T-helper 2 cell treated with Interferon-gamma antibody and Interleukin-4, amounts not matched to agents 100 ng/mL and 5 ng/mL, for 36 hours (primary cell): ENCODE measurements at regions not wholly inside any gene's neighbourhood (a gene's known extent, or its start where the extent isn't known, plus 50 kb on each side); places are given as distances from the start of the nearest gene placed in this dataset.
"Not testable (repeated sequence)": the region's sequence is repeated elsewhere in the genome, so short reads cannot be mapped to it uniquely, and the experiment has no call there.

ENCODE experiments used
- intact Hi-C: fragments of 100-400 bp; cut with micrococcal nuclease; formaldehyde crosslinking; loops from one replicate; pipeline ENCODE4 v1.15.1; 2023

GRCh38 chr6:66526061-66526460, 819.0 kb upstream of the EYS start:
- intact Hi-C loops: no loop called here

GRCh38 chr6:66522864-66523263, 815.8 kb upstream of the EYS start:
- intact Hi-C loops: no loop called here

DNA sequence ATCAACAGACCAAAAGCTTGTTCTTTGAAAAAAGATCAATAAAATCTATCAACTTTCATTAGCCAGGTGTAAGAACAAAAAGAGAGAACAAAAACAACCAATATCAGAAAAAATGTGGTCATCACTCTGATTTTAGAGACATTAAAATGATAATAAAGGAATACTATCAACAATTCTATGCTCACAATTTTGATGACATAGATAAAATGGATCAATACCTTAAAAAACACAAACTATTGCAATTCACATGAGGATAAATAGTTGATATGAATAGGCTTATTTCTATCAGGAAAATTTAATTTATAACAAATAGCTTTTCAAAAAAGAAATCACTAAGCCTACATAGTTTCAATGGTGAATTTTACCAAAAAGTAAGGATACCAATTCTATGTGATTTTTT, 809.4 kb upstream of the EYS start:
- intact Hi-C loops: no loop called here

DNA sequence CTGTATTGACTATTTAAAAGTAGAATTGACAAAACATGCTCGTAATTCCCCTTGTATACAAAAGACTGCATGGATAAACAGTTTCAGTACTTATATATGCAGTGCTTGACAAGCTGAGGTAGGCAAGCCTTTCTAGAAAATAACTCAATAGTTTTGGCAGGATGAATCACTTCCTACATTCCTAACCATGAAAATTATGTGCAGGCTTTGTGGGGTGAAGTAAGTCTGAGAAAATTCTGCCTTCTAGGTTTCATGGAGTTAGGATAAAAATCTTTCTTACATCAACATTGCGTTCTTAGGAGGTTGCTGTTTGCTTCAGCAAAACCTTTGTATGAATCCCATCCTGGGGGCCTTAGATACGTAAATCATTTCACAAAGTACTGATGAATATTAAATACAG, 801.4 kb upstream of the EYS start:
- intact Hi-C loops: no loop called here

- intact Hi-C loops: no loop called here
Observed at GRCh38 chr6:66499851-66500250, 792.8 kb upstream of the EYS start.

GRCh38 chr6:66496659-66497058, 789.6 kb upstream of the EYS start:
- intact Hi-C loops: no loop called here

DNA sequence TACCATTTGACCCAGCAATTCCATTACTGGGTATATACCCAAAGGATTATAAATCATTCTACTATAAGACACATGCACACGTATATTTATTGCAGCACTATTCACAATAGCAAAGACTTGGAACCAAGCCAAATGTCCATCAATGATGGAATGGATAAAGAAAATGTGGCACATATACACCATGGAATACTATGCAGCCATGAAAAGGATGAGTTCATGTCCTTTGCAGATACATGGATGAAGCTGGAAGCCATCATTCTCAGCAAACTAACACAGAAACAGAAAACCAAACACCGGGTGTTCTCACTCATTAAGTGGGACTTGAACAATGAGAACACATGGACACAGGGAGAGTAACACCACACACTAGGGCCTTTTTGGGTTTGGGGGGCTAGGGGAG, 787.6 kb upstream of the EYS start:
- intact Hi-C loops: not testable (repeated sequence)

GRCh38 chr6:66489269-66489987, 782.4 kb upstream of the EYS start:
- intact Hi-C loops: no loop called here

DNA sequence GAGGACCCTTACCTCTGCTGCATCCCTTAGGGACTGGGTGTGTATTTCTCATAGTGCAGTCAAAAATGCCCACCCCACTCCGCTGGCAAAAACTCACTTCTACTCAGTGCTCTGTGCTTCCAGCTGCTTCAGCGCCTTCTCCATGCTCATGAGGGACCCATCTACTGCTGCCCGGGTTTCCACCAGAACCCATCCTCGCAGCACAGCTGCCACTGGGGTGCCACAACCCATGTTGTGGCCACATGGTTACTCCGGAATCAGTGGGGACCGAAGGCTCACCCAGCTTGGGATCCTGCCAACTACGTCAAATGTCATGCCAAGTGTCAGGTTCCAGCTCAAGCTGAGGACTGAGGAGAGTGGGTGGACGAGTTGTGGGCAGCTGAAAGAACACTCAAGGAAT, 774.2 kb upstream of the EYS start:
- intact Hi-C loops: no loop called here

- intact Hi-C loops: no loop called here
Observed at GRCh38 chr6:66478705-66479104, 771.7 kb upstream of the EYS start.

GRCh38 chr6:66435321-66435720, 728.3 kb upstream of the EYS start:
- intact Hi-C loops: no loop called here

DNA sequence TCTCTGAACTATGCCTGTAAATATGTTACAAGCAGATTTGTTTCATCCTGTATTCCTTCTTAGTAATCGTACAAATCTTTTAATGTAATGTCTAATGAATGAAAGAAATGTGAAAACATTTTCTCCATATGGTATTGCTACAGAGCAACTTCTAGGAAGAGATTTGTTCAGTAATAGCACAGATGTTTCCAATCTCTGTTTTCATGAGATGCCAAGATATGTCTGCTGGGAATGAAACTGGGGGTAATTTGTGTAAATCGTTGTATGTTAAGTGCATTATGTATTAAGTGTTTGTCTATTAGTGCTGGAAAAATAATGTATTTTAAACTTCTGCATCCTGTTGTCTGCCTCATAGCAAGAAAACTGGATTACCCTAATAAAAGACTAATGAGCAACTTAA, 722.2 kb upstream of the EYS start:
- intact Hi-C loops: no loop called here

- intact Hi-C loops: no loop called here
Observed at GRCh38 chr6:66423047-66423446, 716.0 kb upstream of the EYS start.

- intact Hi-C loops: no loop called here
Observed at GRCh38 chr6:66421570-66421969, 714.5 kb upstream of the EYS start.

DNA sequence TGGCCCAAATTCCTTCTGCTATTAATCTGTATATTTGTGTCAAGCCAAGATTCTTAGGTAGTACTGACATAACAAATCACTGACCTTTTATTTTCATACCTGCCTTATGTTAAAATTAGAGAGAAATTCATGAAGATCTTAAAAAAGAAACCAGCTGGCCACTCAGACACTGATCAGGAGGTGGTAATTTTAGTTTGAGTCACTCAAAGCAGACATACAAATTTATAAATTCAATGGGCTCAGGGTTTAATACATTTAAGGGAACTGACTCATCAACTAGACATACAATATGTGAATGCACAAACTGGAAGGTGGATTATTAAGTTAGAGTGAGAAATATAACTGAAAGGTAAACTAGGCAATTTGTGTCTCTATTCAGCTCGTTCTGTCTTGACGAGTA, 711.9 kb upstream of the EYS start:
- intact Hi-C loops: no loop called here

GRCh38 chr6:66403966-66404365, 696.9 kb upstream of the EYS start:
- intact Hi-C loops: no loop called here

DNA sequence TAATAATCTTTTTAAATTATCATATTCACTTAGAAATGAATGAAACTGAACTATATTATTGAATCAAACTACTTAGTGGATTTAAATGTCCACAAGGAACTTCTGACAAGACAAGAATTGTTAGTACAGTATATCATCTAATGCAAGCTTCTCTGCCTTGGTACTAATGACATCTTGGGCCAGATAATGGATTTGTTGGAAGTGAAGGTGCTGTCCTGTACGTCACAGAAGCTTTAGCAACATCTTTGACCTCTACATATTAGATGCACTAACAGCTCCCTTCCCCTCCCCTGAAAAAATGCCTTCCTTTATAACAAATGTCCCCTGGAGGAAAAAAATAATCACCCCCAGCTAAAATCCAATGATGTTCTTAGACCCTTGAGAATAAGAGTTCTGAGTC, 695.8 kb upstream of the EYS start:
- intact Hi-C loops: no loop called here

- intact Hi-C loops: no loop called here
Observed at GRCh38 chr6:66396549-66396948, 689.5 kb upstream of the EYS start.

DNA sequence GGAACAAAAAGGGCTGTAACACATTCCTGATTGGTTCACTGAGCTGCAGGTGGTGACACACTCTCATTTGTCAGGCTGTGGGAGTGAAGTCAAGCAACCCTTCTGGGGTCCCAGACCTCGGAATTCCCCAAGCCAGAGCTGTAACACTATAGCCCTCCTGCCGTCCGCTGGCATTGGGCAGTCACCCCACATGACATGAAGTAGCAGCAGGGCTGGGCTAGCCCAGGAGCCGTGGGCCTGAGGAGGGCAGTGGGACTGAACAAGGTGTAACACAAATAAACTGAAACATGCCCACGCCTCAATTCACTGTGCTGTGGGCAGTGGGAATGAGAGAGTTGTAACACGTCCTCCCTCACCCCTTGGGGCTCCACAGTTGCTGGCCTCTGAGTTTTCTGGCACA, 689.1 kb upstream of the EYS start:
- intact Hi-C loops: no loop called here

DNA sequence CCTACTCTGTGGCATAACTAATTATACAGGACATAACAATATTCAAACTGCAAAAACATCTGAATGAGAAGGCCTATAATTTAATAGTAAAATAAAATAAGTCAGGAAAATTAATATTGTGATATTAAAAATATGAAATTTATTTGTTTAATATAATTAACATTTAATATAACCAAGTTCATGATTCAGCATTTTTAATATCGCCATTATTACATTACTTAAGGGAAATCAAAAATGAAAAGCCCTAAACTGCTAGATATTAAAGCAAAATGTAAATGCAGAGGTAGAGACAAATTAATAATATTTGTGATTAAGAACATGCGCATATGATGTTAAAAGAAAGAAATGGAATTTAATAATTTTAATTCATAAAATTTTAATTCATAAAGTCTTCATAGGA, 683.4 kb upstream of the EYS start:
- intact Hi-C loops: no loop called here

GRCh38 chr6:66376001-66376400, 669.0 kb upstream of the EYS start:
- intact Hi-C loops: no loop called here

- intact Hi-C loops: no loop called here
Observed at GRCh38 chr6:66369407-66369806, 662.4 kb upstream of the EYS start.

DNA sequence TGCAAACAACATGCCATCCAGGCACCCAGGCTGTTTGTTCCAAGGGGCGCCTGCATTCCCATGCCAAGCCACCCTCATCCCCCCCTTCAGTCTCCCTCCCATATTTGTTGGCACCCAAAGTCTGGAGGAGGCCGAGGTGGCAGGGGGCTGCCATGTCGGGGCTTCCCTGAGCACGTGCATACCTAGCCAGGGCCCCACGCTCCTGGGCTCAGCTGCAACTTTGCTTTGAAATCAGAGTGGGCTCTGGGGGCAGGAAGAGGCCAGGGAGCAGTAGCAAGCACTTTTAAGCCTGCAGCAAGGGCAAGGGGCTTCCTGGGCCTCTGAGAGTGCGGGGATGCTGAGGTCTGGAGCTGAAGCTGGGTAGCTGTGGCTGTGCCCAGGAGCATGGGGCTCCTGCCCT, 655.9 kb upstream of the EYS start:
- intact Hi-C loops: no loop called here

- intact Hi-C loops: no loop called here
Observed at GRCh38 chr6:66361886-66362285, 654.9 kb upstream of the EYS start.
